HG03139 (cell line): ENCODE measurements at regions not wholly inside any gene's neighbourhood (a gene's known extent, or its start where the extent isn't known, plus 50 kb on each side); places are given as distances from the start of the nearest gene placed in this dataset.
A peak's percentile ranks its signal among the peaks of the same experiment; 100 is the strongest.
"Not testable (repeated sequence)": the region's sequence is repeated elsewhere in the genome, so short reads cannot be mapped to it uniquely, and the experiment has no call there.

Source experiments
- ATAC-seq: cut with Tn5 transposase; IDR thresholded peaks from one replicate; pipeline ENCODE4 v1.9.1; 2021; ENCODE audit not compliant: unreplicated experiment

DNA sequence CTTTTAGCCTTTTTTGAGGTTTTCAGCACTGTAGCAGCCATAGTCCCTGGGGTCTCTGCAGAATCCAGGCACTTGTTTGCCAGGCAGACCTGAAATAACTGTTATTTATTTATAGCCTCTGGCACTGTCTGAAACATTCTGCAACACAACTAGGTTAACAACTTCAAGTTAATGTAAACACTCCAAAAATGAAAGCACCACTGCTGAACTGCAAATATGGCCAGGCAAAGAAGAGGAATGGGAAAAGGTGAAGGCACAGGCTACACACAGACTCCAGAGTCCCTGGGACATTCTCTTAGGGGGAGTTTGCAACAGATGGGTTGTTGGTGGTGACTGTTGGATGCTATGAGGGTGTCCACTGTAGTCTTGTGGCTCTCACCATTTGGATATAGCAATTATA, 369.0 kb downstream of the MAT2B start:
- ATAC-seq: no peak

DNA sequence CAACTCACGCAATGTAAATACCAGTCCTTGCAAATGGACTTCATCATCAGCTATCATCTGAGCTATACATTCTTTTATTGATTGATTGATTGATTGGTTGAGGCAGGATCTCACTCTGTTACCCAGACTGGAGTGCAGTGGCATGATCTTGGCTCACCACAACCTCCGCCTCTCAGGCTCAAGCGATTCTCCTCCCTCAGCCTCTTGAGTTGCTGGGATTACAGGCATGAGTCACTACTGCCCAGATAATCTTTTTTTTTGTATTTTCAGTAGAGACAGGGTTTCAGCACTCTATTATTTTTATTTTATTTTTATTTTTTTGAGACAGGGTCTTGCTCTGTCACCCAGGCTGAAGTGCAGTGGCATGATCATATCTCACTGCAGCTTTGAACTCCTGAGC, 369.5 kb downstream of the MAT2B start:
- ATAC-seq: not testable (repeated sequence)

DNA sequence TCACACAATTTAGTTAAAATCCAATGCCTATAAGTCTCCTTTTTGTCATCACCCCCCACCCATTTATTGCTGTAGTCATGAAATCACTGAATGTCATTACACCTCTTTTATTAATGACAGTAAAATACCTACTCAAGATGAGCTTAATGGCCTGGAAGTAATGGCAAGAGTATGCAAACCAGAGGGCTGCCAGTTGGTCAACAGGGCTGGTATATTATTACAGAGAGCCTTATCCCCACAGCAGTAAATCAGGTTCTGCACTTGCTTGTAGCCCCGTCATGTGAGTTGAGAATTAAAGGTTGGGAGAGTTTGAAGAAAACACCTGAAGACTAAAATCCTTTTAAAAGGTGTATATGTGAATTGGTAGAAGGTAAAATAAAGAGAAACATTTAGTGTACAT, 372.4 kb downstream of the MAT2B start:
- ATAC-seq: no peak

DNA sequence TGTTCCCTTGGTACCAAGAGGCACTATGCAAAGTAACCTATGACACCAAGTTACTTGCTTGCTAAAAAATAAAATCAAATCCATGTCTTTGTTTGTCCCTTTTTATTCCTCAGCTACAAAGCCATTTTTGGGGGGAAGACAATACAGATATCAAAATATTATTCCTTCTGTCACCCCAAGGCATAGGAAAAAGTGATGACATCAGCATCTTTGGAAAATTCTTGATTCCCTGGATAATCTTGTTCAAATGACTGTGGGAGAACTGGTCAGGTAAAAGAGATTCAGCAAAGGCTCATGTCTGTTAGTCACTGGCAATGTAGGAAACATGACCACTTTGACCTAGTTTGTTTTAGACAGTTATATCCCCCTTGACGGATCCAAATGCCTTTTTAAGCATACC, 373.1 kb downstream of the MAT2B start:
- ATAC-seq: no peak

DNA sequence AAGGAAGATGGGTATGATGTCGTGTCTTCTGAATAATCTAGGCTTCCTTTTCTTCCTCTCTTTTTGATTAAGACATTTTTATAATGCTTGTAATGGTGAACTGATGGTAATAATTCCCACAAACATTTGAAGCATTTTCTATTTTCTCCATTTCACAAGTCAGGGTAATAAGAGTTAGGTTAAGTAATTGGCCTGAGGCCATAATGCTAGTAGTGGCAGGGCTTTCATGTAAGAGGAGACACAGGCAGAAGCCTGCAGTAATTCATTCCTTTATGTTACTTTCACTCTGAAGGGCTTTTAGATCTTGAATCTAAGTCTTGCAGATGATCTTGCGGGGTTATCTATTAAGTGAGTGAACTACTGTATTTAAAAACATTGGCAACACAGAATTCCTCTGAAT, 374.9 kb downstream of the MAT2B start:
- ATAC-seq: no peak

DNA sequence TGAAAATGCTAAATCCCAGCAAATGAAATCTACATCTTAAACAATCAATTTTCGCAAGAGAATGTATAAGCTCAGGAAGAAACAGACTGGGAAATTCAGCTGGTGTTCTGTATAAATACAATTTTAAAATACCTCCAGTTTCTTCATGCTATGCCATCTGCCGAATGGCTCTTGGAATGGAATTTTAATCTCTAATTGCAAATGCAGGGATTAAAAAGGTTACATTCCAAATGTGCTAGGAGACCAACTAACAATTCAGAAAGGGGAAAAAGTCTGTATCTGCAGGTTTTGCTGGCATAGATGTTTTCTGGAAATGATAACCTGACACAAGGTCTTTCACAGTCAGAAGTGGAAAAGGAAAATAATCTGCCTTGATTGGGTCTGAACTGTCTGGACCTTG, 379.7 kb downstream of the MAT2B start:
- no peak for ATAC-seq

DNA sequence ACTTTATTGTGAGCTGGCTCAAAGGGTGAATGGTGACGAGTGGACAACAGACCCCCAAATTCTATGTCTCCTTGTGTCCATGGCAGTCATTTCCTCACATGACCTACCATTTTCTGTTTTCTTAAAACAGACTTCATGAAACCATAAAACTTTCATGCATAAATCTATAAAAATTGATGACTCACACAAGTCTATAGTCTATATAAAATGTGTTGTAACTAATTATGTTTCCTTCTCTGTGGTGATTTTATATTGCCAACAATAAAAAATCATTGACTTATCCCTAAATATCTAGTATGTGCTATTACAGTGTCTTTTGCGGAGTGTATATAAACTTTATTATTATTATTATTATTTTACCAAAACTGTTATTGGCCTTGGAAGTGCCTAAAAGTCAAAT, 382.4 kb downstream of the MAT2B start:
- ATAC-seq: no peak

DNA sequence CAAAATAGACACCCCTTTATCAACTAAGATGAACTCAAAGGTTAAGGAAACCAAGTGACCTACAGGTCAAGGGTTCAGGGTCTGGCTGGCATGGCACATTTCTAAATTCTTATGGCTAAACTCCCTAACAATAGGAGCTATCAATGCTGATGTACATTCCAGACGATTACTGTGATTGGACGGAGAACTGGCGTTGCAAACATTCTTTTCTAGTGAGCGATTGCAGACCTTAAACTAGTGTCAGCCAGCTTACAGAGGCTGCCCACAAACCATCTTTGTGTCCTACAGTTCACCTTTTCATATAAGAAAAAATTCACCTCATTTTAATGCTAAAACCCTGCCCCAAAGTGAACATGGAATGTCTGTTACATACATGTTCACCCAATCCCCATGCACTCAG, 382.9 kb downstream of the MAT2B start:
- no peak for ATAC-seq

DNA sequence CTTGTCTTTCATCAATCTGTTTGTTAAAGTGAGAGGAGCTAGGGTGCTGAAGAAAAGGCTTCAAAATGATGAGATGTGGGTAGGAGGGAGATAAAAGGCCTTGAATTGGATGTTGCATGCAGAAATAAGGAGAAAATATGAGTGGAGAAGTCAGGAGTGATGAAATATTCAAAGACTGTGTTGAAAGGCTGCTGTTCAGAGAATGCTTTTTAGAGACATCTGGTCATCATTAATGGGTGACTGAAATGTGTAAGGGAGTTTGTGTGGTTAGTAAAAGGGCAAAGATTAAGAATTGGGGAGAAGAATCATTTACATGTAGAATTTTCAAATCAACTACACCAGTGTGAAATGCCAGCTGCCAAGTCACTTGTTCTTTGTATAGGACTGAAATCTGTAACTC, 383.9 kb downstream of the MAT2B start:
- ATAC-seq: no peak

DNA sequence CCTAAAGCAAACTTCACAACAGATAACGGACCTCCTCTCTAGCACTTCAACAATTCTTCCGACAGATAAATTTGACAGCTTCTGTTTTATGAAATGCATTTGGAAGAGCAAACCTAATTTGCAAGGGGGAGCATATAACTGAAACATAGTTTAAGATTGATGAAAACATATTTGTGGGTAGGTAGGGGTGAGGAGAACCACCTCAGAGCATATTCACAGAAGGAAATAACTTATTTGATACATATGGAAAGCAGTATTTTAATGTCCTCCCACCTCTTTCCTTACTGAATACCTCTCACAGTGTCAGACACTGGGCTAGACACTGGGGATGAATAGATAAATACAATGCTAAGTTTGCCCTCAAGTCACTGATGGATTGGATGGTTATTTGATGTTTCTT, 384.8 kb downstream of the MAT2B start:
- ATAC-seq: no peak

DNA sequence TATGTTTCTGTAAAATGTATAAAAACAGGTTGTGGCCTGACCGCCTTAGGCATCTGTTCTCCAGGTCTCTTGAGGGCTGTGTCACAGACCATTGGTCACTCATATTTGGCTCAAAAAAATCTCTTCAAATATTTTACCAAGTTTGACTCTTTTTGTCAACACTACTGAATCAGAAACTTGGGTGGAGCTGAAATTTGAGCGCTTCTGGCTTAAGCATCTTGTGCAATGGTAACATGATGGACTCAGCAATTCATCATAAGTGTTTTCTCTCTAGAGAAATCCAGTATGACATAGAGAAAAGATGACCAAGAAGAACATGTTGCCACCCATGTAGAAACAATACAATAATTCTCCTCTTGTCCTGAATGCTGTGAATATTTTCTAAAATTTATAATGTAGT, 387.9 kb downstream of the MAT2B start:
- ATAC-seq: no peak

DNA sequence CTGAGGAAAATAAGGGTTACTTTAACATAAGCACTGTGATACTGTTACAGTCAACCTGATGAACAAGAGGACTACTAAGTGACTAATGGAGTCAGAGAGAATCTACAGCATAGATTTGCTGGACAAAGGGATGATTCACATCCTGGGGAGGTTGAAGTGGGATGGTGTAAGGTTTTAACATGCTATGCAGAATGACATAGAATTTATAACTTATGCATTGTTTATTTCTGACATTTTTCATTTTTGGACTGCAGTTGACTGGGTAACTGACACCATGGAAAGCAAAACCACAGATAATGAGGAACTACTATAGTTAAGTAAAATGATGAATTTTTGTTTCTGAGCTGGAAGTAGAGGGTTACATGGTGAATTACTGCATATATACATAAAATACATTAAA, 389.2 kb downstream of the MAT2B start:
- no peak for ATAC-seq

DNA sequence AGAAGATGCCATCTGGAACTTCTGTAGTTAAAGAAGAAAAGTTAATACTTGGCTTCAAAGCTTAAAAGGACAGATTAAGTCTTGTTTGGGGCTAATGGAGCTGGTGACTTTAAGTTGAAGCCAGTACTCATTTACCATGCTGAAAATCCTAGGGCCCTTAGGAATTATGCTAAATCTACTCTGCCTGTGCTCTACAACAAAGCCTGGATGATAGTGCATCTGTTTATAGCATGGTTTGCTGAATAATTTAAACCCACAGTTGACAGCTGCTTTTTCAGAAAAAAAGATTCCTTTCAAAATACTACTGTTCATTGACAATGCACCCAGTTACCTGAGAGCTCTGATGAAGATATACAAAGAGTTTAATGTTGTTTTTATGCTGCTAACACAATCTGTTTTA, 393.5 kb downstream of the MAT2B start:
- no peak for ATAC-seq

DNA sequence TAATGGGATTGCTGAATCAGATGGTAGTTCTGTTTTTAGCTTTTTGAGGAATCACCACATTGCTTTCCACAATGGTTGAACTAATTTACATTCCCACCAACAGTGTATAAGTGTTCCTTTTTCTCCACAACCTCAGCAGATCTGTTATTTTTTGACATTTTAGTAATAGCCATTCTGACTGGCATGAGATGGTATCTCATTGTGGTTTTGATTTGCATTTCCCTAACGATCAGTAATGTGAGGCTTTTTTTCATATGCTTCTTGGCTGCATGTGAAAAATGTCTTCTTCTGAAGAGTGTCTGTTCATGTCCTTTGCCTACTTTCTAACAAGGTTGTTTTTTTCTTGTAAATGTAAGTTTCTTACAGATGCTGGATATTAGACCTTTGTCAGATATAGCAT, 402.4 kb downstream of the MAT2B start:
- not testable (repeated sequence) for ATAC-seq

DNA sequence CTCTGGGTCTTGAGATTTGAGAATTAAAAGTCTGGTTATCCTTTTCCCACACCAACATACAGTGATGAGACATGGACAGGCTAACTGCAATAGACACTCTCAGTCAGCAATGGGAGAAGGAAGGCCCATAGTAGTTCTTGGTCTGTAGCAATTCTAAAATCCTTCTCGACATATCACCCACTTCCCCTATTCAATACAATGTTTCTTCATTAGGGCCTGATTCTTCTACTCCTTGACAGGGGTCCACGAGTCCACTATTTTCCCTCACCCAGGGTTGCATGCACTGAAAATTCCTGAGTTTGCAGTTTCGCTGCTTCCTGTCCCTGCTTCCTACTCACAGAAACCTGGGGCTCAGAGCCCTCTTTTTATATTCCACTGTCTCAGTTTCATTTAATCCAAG, 402.8 kb downstream of the MAT2B start:
- ATAC-seq: no peak

DNA sequence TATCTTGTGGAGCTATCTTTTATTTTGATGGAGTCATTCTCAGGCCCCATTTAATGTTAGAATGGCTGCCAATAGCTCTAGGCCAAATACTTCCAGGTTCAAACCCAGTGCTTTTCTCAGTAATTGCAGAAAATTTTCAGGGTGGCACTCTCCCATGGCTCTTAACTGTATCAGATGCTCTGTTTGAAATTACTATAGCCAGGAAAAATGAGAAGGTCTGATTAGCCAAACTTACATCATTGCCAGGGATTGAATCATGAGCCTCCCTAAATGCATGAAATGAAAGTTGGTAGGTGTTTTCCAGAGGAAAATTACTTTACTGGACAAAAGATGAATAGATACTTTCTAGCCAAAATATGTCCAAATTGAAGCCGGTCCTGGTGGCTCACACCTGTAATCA, 404.8 kb downstream of the MAT2B start:
- ATAC-seq: no peak

DNA sequence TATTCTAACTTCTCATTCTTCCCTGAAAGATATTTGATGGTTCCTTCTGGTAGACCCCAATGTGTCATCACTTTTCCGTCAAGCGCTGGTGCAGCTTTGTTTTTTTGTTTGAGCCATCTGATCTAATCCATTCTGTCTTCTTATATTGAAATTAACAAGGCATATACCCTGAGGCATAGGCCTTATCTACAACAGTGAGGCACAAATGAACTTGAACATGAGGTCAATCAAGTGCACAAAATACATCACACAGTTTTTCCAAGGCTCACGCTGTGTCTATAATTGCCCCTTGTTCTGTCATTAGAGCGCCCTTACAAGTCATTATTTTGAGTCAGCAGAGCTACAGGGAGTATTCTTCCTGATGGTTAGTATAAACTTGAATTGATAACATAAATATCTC, 406.6 kb downstream of the MAT2B start:
- ATAC-seq: no peak

DNA sequence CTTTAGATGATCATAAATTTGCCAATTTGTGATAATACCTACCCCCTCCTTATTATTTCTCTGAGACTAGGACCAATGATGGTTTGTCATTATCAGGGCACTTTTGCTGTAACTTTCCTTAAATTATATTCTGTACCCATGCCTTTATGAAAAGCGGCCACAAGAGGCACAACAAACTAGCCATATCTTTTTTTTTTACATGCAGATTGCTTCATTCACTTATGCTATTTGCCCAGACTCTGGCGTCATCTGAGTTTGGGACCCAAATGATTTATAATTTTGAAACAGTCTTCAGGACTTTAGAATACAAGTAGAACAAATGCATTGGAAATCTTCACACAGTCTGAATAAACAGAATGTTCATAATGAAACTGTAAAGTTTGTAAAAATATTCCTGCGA, 408.1 kb downstream of the MAT2B start:
- ATAC-seq: no peak

DNA sequence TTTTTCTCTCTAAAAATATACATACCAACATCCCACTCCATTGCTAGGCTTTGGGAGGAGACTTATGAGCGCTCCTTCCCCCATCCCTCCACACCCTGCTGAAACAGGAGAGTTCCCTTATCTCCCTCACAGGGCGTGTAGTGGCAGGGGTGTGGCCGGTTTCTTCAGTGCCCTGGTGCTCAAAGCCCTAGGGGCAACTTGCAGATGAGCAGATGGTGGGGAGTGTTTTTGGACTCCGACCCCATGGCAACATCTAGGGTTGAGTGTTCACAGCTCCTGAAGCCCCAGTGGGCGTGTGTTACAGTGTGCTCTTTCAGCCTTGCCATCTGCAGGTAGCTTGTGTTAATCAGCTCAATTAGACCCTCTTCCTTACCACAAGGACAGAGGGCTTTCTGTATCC, 409.5 kb downstream of the MAT2B start:
- ATAC-seq: peak; percentile 19

DNA sequence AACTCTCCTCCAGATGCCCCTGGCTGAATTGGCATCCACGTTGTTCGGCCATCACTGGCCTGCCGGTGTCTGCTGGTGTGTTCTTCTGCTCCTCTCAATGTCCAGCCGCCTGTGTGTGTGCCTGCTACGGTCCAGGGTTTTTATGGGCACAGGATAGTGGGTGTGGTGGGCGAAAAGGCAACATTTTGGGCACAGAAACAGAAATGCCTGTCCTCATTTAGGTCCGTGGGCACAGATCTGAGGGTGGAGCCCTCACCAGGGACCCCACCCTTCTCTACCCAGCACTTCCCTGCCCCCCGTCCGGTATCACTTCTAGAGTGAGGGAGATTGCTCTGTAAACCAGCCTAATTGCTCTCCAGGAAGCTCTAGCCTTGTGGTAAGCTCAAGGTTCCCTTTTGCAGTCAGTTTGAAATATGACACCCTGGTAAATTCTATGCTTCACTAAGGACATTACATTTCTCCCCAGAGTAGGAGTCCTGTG, 410.1 kb downstream of the MAT2B start:
- peak; percentile 57 for ATAC-seq

DNA sequence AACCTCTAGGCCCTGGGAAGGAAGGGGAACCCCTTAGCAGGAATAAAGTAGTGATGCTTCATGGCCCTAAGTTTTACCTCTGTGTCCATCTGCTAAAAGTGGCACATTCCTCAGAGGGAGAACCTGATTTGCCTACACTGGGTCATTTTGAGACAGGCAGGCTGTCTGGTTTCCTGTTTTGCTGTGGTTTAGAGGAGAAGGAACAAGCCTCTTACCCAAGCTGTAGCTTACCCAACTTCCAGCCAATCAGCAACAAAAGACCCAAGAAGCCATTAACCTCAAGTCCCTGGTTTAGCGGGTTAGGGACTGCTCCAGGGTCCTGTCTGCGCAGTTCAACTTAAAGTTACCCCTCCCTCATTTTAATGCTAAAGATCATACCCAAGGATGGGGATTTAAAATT, 411.0 kb downstream of the MAT2B start:
- peak; percentile 93 for ATAC-seq

DNA sequence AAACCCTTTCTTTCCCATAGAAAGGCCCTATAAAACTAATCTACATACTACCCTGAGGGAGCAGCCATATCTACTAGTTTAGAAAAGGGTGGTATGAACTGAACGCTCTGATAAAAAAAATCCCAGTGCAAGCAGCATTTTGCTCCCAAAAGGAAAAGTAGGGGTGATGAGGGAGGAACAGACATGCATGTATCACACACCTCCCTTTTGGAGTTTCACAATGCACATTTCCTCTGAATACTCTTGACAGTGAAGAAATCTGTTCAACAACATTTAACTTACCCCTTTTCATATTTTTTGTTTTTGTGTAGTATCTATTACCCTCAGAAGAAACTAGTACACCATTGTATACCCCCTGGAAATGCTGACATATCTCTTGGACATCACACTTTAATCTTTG, 411.4 kb downstream of the MAT2B start:
- no peak for ATAC-seq

DNA sequence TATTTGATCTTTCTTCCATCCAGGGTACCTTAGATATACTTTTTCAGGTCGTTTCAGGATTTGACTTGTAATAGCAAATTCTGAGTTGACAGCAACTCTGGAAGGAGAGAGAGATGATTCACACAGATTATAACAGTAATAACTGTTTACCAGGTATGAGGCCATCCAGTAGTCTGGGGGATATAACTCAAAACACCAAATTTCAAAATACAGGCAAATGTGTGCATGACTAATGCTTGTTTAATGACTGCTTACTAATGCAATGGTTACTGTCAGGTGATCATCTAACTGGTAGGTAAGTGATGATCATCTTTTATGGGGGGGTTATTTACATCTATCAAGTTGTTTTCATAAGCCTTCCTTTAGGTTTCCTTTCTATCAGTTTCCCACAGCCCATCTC, 412.3 kb downstream of the MAT2B start:
- no peak for ATAC-seq

DNA sequence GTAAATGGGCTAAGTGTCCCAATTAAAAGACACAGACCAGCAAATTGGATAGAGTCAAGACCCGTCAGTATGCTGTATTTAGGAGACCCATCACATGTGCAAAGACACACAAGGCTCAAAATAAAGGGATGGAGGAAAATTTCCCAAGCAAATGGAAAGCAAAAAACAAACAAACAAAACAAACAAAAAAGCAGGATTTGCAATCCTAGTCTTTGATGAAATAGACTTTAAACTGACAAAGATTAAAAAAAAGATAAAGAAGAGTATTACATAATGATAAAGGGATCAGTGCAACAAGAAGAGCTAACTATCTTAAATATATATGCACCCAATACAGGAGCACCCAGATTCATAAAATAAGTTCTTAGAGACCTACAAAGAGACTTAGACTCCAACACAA, 429.6 kb downstream of the MAT2B start:
- ATAC-seq: not testable (repeated sequence)
